ENCODE measurements at regions not wholly inside any gene's neighbourhood (a gene's known extent, or its start where the extent isn't known, plus 50 kb on each side); places are given as distances from the start of the nearest gene placed in this dataset.

DNA sequence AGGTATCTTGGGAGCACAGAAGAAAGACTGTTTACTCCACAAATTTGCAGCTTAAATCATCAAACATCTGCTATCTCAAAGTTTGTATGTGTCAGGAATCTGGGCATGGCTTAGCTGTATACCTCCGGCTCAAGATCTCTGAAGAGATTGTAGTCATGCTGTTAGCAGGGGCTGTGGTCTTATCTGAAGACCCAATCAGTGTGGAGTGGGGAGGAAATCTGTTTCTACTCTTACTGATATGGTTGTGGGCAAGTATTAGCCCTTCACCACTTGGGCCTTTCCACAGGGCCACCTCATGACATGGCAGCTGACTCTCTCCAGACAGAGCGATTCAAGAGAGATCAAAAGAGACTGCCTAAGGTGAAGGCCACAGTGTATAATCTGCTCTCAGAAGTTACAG lies 438.7 kb downstream of the KIF2B start:
- H3K27me3 Mint-ChIP-seq (ENCODE audit: low read depth) = no peaks in the 10 kb centered on the region
- no peak overlapping the region for H3K27ac Mint-ChIP-seq
- H3K9me3 Mint-ChIP-seq = peaks cover 11% of the 10 kb centered on the region
- H3K4me3 Mint-ChIP-seq = no peak overlapping the region
- no peaks in the 10 kb centered on the region for H3K4me1 Mint-ChIP-seq
- TF ChIP-seq CTCF (IDR thresholded peaks at IDR 0.05; ENCODE audit: unreplicated experiment in 3 of 3) = no peak
- no peaks in the 10 kb centered on the region for H3K36me3 Mint-ChIP-seq (ENCODE audit: low read depth)

GRCh38 chr17:54269881-54270280 lies 447.2 kb downstream of the KIF2B start:
- Mint-ChIP-seq H3K4me3 (no peak overlapping the region), H3K27ac (no peak overlapping the region), H3K9me3 (no peaks in the 10 kb centered on the region), H3K36me3 (ENCODE audit: low read depth) (no peaks in the 10 kb centered on the region), H3K4me1 (no peaks in the 10 kb centered on the region), H3K27me3 (ENCODE audit: low read depth) (no peaks in the 10 kb centered on the region)
- no peak for TF ChIP-seq CTCF (IDR thresholded peaks at IDR 0.05; ENCODE audit: unreplicated experiment in 3 of 3)

DNA sequence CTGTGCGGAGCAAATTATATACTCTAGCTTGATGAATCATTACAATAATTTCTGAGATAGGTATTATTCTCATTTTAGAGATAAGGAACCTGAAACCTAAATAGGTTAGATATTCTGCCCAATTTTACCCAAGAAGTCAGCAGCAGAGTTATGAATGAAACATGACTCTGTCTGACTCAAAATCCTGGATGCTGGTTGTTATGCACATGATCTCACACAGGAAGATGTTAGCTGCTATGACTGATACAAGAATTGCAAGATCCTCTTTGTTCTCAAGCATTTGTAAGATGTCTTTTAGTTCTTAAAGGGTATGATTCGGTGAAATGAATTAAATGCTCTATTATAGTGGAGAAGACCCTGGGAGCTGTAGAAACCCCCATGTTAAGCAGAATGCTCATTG lies 447.8 kb downstream of the KIF2B start:
- H3K27me3 Mint-ChIP-seq (ENCODE audit: low read depth) = no peaks in the 10 kb centered on the region
- no peak overlapping the region for H3K4me3 Mint-ChIP-seq
- no peaks in the 10 kb centered on the region for H3K9me3 Mint-ChIP-seq
- H3K27ac Mint-ChIP-seq = no peak overlapping the region
- no peaks in the 10 kb centered on the region for H3K4me1 Mint-ChIP-seq
- no peaks in the 10 kb centered on the region for H3K36me3 Mint-ChIP-seq (ENCODE audit: low read depth)
- TF ChIP-seq CTCF (IDR thresholded peaks at IDR 0.05; ENCODE audit: unreplicated experiment in 3 of 3) = no peak

- no peaks in the 10 kb centered on the region for H3K9me3 Mint-ChIP-seq
- no peaks in the 10 kb centered on the region for H3K4me1 Mint-ChIP-seq
- H3K36me3 Mint-ChIP-seq (ENCODE audit: low read depth) = no peaks in the 10 kb centered on the region
- H3K4me3 Mint-ChIP-seq = no peak overlapping the region
- no peaks in the 10 kb centered on the region for H3K27me3 Mint-ChIP-seq (ENCODE audit: low read depth)
- no peak overlapping the region for H3K27ac Mint-ChIP-seq
- no peak for TF ChIP-seq CTCF (IDR thresholded peaks at IDR 0.05; ENCODE audit: unreplicated experiment in 3 of 3)
Measured at GRCh38 chr17:54277868-54278267, 455.1 kb downstream of the KIF2B start.

DNA sequence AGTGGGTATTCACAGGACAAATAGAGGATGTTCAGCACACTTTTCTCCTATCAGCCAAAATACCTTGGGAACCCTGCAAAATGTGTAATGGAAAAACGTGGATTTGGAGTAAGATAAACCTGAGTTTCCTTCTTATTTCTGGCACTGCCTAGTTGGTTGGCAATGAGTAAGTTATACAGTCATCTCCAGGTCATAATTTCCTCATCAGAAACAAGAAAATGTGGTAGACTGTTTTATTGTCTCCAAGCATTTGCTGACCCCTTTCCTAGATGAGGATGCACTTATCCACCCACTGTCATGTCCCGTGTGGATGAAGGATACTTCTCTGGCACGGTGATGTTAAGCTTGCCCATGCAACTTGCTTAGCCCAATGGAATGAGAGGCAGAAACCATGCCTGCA lies 458.0 kb downstream of the KIF2B start:
- no peak for TF ChIP-seq CTCF (IDR thresholded peaks at IDR 0.05; ENCODE audit: unreplicated experiment in 3 of 3)
- Mint-ChIP-seq H3K27ac (no peak overlapping the region), H3K9me3 (no peaks in the 10 kb centered on the region), H3K4me1 (no peaks in the 10 kb centered on the region), H3K36me3 (ENCODE audit: low read depth) (no peaks in the 10 kb centered on the region), H3K27me3 (ENCODE audit: low read depth) (no peaks in the 10 kb centered on the region), H3K4me3 (no peak overlapping the region)

GRCh38 chr17:54282886-54283285 lies 460.2 kb downstream of the KIF2B start:
- Mint-ChIP-seq H3K4me3 (no peak overlapping the region), H3K36me3 (ENCODE audit: low read depth) (no peaks in the 10 kb centered on the region), H3K27ac (no peak overlapping the region), H3K4me1 (no peaks in the 10 kb centered on the region), H3K27me3 (ENCODE audit: low read depth) (no peaks in the 10 kb centered on the region), H3K9me3 (peaks cover 5% of the 10 kb centered on the region)
- no peak for TF ChIP-seq CTCF (IDR thresholded peaks at IDR 0.05; ENCODE audit: unreplicated experiment in 3 of 3)
